ENCODE measurements at regions not wholly inside any gene's neighbourhood (a gene's known extent, or its start where the extent isn't known, plus 50 kb on each side); places are given as distances from the start of the nearest gene placed in this dataset.
"Not testable (repeated sequence)": the region's sequence is repeated elsewhere in the genome, so short reads cannot be mapped to it uniquely, and the experiment has no call there.

DNA sequence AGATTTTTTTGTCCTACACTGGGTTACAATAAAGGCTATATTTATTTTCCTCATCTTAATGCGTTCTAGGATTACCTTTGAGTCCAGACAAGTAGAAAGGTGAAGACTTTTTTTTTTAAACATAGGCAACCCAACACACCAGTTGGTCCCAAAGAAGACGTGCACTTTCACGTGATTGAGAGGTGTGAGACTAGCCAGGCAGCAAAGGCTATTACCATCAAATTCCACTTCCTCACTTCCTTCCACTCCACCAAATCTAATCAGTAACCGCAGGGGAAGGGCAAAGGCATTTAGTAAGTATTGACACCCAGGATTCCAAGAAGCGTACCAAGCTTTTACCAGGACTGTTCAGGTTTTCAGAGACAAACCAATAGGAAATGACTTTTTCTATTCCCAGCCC is 109.3 kb downstream of the APIP start:
- TF ChIP-seq POLR2A (IDR thresholded peaks at IDR 0.05), result no peak
- TF ChIP-seq, protein P1, sequence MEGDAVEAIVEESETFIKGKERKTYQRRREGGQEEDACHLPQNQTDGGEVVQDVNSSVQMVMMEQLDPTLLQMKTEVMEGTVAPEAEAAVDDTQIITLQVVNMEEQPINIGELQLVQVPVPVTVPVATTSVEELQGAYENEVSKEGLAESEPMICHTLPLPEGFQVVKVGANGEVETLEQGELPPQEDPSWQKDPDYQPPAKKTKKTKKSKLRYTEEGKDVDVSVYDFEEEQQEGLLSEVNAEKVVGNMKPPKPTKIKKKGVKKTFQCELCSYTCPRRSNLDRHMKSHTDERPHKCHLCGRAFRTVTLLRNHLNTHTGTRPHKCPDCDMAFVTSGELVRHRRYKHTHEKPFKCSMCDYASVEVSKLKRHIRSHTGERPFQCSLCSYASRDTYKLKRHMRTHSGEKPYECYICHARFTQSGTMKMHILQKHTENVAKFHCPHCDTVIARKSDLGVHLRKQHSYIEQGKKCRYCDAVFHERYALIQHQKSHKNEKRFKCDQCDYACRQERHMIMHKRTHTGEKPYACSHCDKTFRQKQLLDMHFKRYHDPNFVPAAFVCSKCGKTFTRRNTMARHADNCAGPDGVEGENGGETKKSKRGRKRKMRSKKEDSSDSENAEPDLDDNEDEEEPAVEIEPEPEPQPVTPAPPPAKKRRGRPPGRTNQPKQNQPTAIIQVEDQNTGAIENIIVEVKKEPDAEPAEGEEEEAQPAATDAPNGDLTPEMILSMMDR (IDR thresholded peaks at IDR 0.05), result no peak
- H3K9me3 ChIP-seq, result peaks cover 0 to 2% (median 0%) of the 10 kb centered on the region in 12 donors
- H3K27me3 ChIP-seq, result peaks cover 0 to 3% (median 0%) of the 10 kb centered on the region in 9 donors
- H3K36me3 ChIP-seq, result no peaks in the 10 kb centered on the region
- no peak overlapping the region for H3K27ac ChIP-seq
- ATAC-seq (no peak), DNase-seq (no peak)
- intact Hi-C loops (cut with DNase I), result no loop called here
- 32 to 43% (median 39%) methylated on average over 5 of the region's 5 CpGs for WGBS, 4 donors
- no peak overlapping the region for H3K4me3 ChIP-seq
- H3K4me1 ChIP-seq, result no peaks in the 10 kb centered on the region

DNA sequence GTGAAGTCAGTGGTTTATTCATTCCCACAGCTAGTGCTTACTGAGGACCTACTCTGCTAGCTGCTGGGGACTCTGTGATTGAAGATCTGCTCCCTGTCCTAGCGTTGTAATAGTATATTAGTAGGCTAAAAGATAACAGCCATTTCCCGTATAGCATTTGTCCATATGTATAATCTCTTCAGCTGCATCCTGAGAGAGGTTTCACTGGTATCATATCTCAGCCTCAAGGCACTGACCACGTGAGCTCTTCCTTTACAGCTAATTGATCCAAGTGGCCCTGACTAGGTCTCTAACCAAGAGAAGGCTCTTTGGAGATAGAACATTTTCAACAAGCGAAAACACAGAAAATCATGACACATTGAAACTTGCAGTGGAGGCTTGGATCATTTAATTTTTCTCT is 110.2 kb downstream of the APIP start:
- WGBS, 4 donors, result 50 to 51% (median 50%) methylated on average over 4 of the region's 4 CpGs
- peaks cover 0 to 3% (median 0%) of the 10 kb centered on the region in 9 donors for H3K27me3 ChIP-seq
- TF ChIP-seq POLR2A (IDR thresholded peaks at IDR 0.05), result no peak
- TF ChIP-seq, protein P1 (IDR thresholded peaks at IDR 0.05), result no peak
- H3K9me3 ChIP-seq, result no peaks in the 10 kb centered on the region
- DNase-seq (no peak), ATAC-seq (no peak)
- no peaks in the 10 kb centered on the region for H3K4me1 ChIP-seq
- no peak overlapping the region for H3K27ac ChIP-seq
- intact Hi-C loops (cut with DNase I), result no loop called here
- H3K4me3 ChIP-seq, result no peak overlapping the region
- no peaks in the 10 kb centered on the region for H3K36me3 ChIP-seq

DNA sequence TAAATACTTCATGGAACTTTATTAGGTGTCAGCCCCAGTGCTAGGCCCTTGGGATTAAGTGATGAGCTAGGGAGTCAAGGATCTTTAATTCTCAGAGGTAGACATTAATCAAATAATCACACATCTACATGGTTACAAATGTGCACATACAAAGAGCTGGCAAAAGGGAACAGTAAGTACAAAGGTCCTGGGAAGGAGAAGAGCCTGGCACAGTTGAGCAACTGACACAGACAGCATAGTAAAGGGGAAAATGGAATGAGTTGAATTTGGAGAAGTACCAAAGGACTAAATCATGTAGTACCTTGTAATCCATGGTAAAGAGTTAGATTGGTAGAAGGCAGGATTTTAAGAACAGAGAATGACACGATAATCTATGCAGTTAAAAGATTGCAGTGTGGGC is 116.3 kb downstream of the APIP start:
- no peaks in the 10 kb centered on the region for H3K27me3 ChIP-seq
- TF ChIP-seq POLR2A (IDR thresholded peaks at IDR 0.05), result no peak
- TF ChIP-seq, protein P1 (IDR thresholded peaks at IDR 0.05), result no peak
- H3K4me3 ChIP-seq, result no peak overlapping the region
- H3K36me3 ChIP-seq, result no peaks in the 10 kb centered on the region
- no peaks in the 10 kb centered on the region for H3K4me1 ChIP-seq
- 76 to 93% (median 86%) methylated on average over 1 of the region's 1 CpG for WGBS, 4 donors
- ATAC-seq (no peak), DNase-seq (no peak)
- H3K27ac ChIP-seq, result no peak overlapping the region
- no peaks in the 10 kb centered on the region for H3K9me3 ChIP-seq
- intact Hi-C loops (cut with DNase I), result loop anchor here in 1 of 10 donors (10.0 kb wide), 1 partner anchor 135 kb away; no protein-coding TSS in a partner anchor

DNA sequence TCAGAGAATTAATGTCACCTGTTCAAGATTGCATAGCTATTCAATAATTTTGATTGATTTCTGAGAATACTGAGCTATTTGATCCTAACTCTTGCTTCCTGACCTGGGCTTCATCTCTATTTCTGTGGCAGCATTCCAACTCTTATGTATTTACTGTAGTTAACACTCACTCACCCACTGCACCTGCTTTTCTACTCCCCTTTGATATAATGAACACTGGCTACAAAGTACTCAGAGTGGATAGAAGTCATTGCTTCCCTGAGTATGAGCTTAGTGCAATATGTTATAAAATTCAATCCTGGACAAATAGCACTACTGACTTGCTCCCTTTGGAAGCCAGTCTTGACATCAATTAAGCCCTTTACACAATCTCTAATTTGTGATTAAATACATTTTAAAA is 117.2 kb downstream of the APIP start:
- no peaks in the 10 kb centered on the region for H3K9me3 ChIP-seq
- TF ChIP-seq, protein P1 (IDR thresholded peaks at IDR 0.05), result no peak
- TF ChIP-seq POLR2A (IDR thresholded peaks at IDR 0.05), result no peak
- DNase-seq, result no peak
- no peaks in the 10 kb centered on the region for H3K4me1 ChIP-seq
- no peaks in the 10 kb centered on the region for H3K27me3 ChIP-seq
- no peaks in the 10 kb centered on the region for H3K36me3 ChIP-seq
- no peak overlapping the region for H3K27ac ChIP-seq
- intact Hi-C loops (cut with DNase I), result loop anchor here in 1 of 10 donors (10.0 kb wide), 1 partner anchor 134 kb away; no protein-coding TSS in a partner anchor
- ATAC-seq, result no peak
- no peak overlapping the region for H3K4me3 ChIP-seq

DNA sequence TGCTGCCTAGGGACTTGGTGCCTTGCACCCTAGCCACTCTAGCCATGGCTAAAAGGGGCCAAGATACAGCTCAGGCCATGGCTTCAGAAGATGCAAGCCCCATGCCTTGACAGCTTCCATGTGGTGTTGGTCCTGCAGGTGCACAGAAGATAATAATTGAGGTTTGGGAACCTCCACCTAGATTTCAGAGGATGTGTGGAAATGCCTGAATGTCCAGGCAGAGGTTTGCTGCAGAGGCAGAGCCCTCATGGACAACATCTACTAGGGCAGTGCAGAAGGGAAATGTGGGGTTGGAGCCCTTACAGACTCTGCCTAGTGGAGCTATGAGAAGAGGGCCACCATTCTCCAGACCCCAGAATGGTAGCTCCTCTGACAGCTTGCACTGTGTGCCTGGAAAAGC is 118.7 kb downstream of the APIP start:
- H3K36me3 ChIP-seq, H3K27ac ChIP-seq, H3K9me3 ChIP-seq, H3K4me3 ChIP-seq, H3K27me3 ChIP-seq, H3K4me1 ChIP-seq, DNase-seq, ATAC-seq: not testable (repeated sequence)
- intact Hi-C loops (cut with DNase I), result loop anchor here in 1 of 10 donors (10.0 kb wide), 1 partner anchor 133 kb away; no protein-coding TSS in a partner anchor

Measured in heart left ventricle (tissue), 16 donors.